ENCODE measurements at regions not wholly inside any gene's neighbourhood (a gene's known extent, or its start where the extent isn't known, plus 50 kb on each side); places are given as distances from the start of the nearest gene placed in this dataset.

DNA sequence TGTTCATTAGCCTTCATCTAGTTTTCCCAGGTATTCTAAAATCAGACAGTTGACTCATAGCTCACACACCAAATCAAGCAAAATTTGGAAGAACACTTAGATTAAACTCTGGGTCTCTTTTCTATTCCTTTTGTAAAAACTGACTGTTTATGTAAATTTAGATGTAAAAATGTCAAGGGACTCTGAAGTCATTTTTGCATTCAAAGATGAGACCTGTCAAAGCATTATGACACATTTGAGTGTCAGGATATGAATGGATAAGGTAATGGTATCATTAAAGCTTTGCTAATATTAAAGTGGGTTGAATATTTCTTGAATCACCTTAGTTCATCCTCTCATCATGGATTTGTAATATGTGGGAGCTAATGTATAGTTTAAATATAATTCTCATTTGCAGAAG, 348.1 kb upstream of the NRXN1 start:
- TF ChIP-seq, protein P1, sequence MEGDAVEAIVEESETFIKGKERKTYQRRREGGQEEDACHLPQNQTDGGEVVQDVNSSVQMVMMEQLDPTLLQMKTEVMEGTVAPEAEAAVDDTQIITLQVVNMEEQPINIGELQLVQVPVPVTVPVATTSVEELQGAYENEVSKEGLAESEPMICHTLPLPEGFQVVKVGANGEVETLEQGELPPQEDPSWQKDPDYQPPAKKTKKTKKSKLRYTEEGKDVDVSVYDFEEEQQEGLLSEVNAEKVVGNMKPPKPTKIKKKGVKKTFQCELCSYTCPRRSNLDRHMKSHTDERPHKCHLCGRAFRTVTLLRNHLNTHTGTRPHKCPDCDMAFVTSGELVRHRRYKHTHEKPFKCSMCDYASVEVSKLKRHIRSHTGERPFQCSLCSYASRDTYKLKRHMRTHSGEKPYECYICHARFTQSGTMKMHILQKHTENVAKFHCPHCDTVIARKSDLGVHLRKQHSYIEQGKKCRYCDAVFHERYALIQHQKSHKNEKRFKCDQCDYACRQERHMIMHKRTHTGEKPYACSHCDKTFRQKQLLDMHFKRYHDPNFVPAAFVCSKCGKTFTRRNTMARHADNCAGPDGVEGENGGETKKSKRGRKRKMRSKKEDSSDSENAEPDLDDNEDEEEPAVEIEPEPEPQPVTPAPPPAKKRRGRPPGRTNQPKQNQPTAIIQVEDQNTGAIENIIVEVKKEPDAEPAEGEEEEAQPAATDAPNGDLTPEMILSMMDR (IDR thresholded peaks at IDR 0.05; ENCODE audit: insufficient read depth, low read length, poor library complexity, severe bottlenecking): no peak
- TF ChIP-seq EZH2phosphoT487 (conservative IDR thresholded peaks at IDR 0.05; ENCODE audit: low read length): no peak

Data from SU-DHL-6 (cell line).